Transverse colon (tissue), 4 donors: ENCODE measurements at regions not wholly inside any gene's neighbourhood (a gene's known extent, or its start where the extent isn't known, plus 50 kb on each side); places are given as distances from the start of the nearest gene placed in this dataset.

Source experiments
- DNase-seq: peaks from one replicate; pipeline ENCODE4 v3.0.0-alpha.2; 2019
- H3K27ac ChIP-seq, 4 donors: fragments of 200-600 bp; sonication (generic); 2 replicates each; pipeline ENCODE4 v1.5.1; 2016 to 2018; ENCODE audit warnings: inconsistent platforms in 4 of 4
- H3K27me3 ChIP-seq: fragments of 200-600 bp; sonication (generic); 2 replicates; pipeline ENCODE4 v1.5.1; 2017; ENCODE audit warnings: inconsistent platforms
- H3K36me3 ChIP-seq, 4 donors: fragments of 200-600 bp; sonication (generic); 2 replicates each; pipeline ENCODE4 v1.5.1; 2017 to 2019; ENCODE audit warnings: inconsistent platforms in 4 of 4
- H3K4me1 ChIP-seq, 4 donors: fragments of 200-600 bp; sonication (generic); 2 replicates each; pipeline ENCODE4 v1.5.1; 2017 to 2020; ENCODE audit warnings: inconsistent platforms in 4 of 4
- H3K4me3 ChIP-seq, 4 donors: fragments of 200-600 bp; sonication (generic); 1 replicate in 1 of 4; 2 replicates in 3 of 4; pipeline versions ENCODE4 v1.5.1 to v1.6.1; 2017 to 2019; ENCODE audit warnings: inconsistent platforms in 4 of 4
- H3K9me3 ChIP-seq, 2 donors: fragments of 200-600 bp; sonication (generic); 2 replicates each; pipeline ENCODE4 v1.5.1; 2017 to 2019; ENCODE audit warnings: inconsistent platforms in 2 of 2
- CTCF ChIP-seq, 5 experiments: fragments of 200-600 bp in 3 of 5; fragments of 450-650 bp in 2 of 5; sonication (generic) in 3 of 5; IDR thresholded peaks; 1 replicate in 2 of 5; 2 replicates in 3 of 5; pipeline ENCODE4 v1.5.1; 2016 to 2017; ENCODE audit warnings: antibody characterized with exemption in 5 of 5, inconsistent platforms in 3 of 5, mild to moderate bottlenecking in 2 of 5, moderate library complexity in 1 of 5
- EP300 ChIP-seq: sonication (generic); formaldehyde crosslinking; IDR thresholded peaks from one replicate; pipeline ENCODE4 v1.6.1; 2017; ENCODE audit warnings: antibody characterized with exemption, low read depth
- POLR2A ChIP-seq: fragments of 450-650 bp; IDR thresholded peaks from one replicate; pipeline ENCODE4 v1.6.1; 2016; ENCODE audit warnings: antibody characterized with exemption, mild to moderate bottlenecking, moderate library complexity
- POLR2AphosphoS5 ChIP-seq, 3 donors: sonication (generic); formaldehyde crosslinking; IDR thresholded peaks; one replicate each; pipeline ENCODE4 v1.6.1; 2016; ENCODE audit warnings: antibody characterized with exemption in 3 of 3
- WGBS, 2 donors: methylation state at CpG; one replicate each; pipeline ENCODE4 v1.1.5; 2018; ENCODE audit warnings: low coverage in 1 of 2; 5-methylcytosine and 5-hydroxymethylcytosine counted together
- in situ Hi-C, 4 donors: fragments of 200-750 bp; cut with MboI; loops; one replicate each; pipeline versions ENCODE4 v1.15.0 to v1.15.1; 2017; ENCODE audit warnings: low sequenced_read_pairs in 3 of 4, low pct_ligation_motif_present in 1 of 4, low pct_unique_long_range_greater_than_20kb in 1 of 4
- intact Hi-C: fragments of 100-400 bp; cut with DNase I; formaldehyde crosslinking; loops from one replicate; pipeline ENCODE4 v1.15.1; 2023; ENCODE audit warnings: low total_unique reads

GRCh38 chr2:21822505-21822904 is 698.7 kb downstream of the TDRD15 start:
- WGBS, 2 donors = 46 to 75% methylated on average over 2 of the region's 2 CpGs
- H3K27me3 ChIP-seq = no peaks in the 10 kb centered on the region
- DNase-seq = no peak
- intact Hi-C loops = no loop called here
- TF ChIP-seq POLR2AphosphoS5 (IDR thresholded peaks at IDR 0.05) (no peak), EP300 (no peak), CTCF (IDR thresholded peaks at IDR 0.05) (no peak), POLR2A (no peak)
- no peaks in the 10 kb centered on the region for H3K9me3 ChIP-seq
- in situ Hi-C loops = no loop called here
- no peaks in the 10 kb centered on the region for H3K36me3 ChIP-seq
- no peak overlapping the region for H3K27ac ChIP-seq
- H3K4me1 ChIP-seq = no peaks in the 10 kb centered on the region
- H3K4me3 ChIP-seq = no peak overlapping the region

GRCh38 chr2:21833767-21834166 is 710.0 kb downstream of the TDRD15 start:
- no peaks in the 10 kb centered on the region for H3K4me1 ChIP-seq
- intact Hi-C loops (no loop called here), in situ Hi-C loops (no loop called here)
- TF ChIP-seq POLR2AphosphoS5 (IDR thresholded peaks at IDR 0.05) (no peak), CTCF (IDR thresholded peaks at IDR 0.05) (no peak), POLR2A (no peak)
- H3K4me3 ChIP-seq = no peak overlapping the region
- WGBS, 2 donors = 66 to 88% methylated on average over 2 of the region's 2 CpGs
- no peaks in the 10 kb centered on the region for H3K9me3 ChIP-seq
- no peak overlapping the region for H3K27ac ChIP-seq
- no peak for DNase-seq
- H3K27me3 ChIP-seq = no peaks in the 10 kb centered on the region
- H3K36me3 ChIP-seq = no peaks in the 10 kb centered on the region

GRCh38 chr2:21836261-21836660 is 712.5 kb downstream of the TDRD15 start:
- WGBS, 2 donors = 67 to 97% methylated on average over 3 of the region's 3 CpGs
- intact Hi-C loops = no loop called here

GRCh38 chr2:21836719-21837118 is 713.0 kb downstream of the TDRD15 start:
- H3K9me3 ChIP-seq = no peaks in the 10 kb centered on the region
- in situ Hi-C loops (no loop called here), intact Hi-C loops (no loop called here)
- H3K4me1 ChIP-seq = no peaks in the 10 kb centered on the region
- DNase-seq = no peak
- no peaks in the 10 kb centered on the region for H3K27me3 ChIP-seq
- H3K4me3 ChIP-seq = no peak overlapping the region
- TF ChIP-seq POLR2AphosphoS5 (IDR thresholded peaks at IDR 0.05) (no peak), CTCF (IDR thresholded peaks at IDR 0.05) (no peak), EP300 (no peak), POLR2A (no peak)
- no peak overlapping the region for H3K27ac ChIP-seq
- no peaks in the 10 kb centered on the region for H3K36me3 ChIP-seq
- WGBS, 2 donors = 64 to 83% methylated on average over 1 of the region's 1 CpG

More at GRCh38 chr2:21836261-21836660, 712.5 kb downstream of the TDRD15 start:
- no peaks in the 10 kb centered on the region for H3K36me3 ChIP-seq
- in situ Hi-C loops = no loop called here
- H3K4me3 ChIP-seq = no peak overlapping the region
- no peak for TF ChIP-seq CTCF (IDR thresholded peaks at IDR 0.05)
- TF ChIP-seq POLR2A = no peak
- TF ChIP-seq POLR2AphosphoS5 (IDR thresholded peaks at IDR 0.05) = no peak
- no peak for TF ChIP-seq EP300
- H3K27me3 ChIP-seq = no peaks in the 10 kb centered on the region
- no peak overlapping the region for H3K27ac ChIP-seq
- H3K9me3 ChIP-seq = no peaks in the 10 kb centered on the region
- DNase-seq = no peak
- H3K4me1 ChIP-seq = no peaks in the 10 kb centered on the region
